CD4-positive, alpha-beta T cell treated with Interleukin-4 for 4 hours (primary cell): ENCODE measurements at regions not wholly inside any gene's neighbourhood (a gene's known extent, or its start where the extent isn't known, plus 50 kb on each side); places are given as distances from the start of the nearest gene placed in this dataset.
A peak's percentile ranks its signal among the peaks of the same experiment; 100 is the strongest.
"Not testable (repeated sequence)": the region's sequence is repeated elsewhere in the genome, so short reads cannot be mapped to it uniquely, and the experiment has no call there.

ENCODE experiments used
- DNase-seq: peaks from one replicate; pipeline ENCODE4 v3.0.0-alpha.2; 2020

DNA sequence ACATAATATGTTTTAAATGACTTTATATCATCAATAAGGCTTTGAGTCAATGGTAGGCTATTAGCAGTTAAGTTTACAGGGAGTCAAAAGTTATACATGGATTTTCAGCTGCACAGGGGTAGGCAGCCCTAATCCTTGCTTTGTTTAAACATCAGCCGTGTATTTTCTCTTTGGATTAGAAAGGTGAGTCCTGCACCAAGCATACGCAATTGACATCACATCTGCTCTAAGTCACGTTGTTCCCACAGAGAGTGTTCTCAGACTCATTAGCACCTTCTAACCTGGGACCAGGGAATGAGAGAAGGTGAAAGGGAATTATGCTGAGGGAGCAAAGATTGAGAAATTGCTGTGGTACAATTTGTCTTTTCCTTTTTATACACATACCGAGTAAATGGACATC is 148.6 kb upstream of the ZNF804B start:
- DNase-seq = no peak

GRCh38 chr7:88600695-88601094 is 158.8 kb upstream of the ZNF804B start:
- DNase-seq = no peak

GRCh38 chr7:88599528-88599927 is 160.0 kb upstream of the ZNF804B start:
- no peak for DNase-seq

DNA sequence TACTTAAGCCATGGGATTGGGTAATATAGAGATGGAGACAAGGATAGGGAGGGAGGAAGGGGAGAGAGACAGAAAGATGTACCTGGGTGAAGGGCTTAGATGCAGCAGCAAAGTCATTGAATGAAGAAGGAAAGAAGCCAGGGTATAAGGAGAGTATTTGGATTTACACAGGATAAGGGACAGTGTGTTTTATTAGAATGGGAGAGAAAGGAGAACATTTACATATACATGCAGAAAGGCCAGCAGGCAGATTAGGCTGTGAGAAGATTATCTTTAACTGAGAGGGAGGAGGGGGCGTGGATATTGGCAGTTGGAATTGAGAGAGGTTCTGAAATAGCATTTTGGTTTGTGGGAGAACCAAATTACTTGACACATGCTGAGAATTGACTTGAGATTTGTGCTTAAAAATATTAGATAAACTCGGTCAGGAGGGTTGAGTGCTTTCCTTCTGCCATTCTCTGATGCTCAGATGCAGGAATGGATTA is 161.5 kb upstream of the ZNF804B start:
- DNase-seq = no peak

DNA sequence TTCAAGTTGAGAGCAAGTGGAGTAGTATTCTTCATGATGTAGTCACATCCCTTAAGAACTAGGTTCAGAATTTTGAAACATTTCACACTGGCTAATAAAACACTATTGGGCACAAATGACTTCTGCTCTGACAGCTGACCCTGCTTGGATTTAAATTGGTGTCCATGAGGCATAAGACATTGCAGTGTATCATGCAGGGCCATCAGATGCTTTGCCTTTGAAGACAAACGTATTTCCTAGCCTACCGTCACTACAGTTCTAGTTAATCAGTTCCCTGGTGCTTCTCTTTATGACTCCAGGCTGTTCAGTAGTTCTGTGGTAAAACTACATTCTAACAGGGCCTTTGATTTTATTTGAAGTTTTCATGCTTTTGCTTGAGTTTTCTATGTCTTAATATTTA is 168.5 kb upstream of the ZNF804B start:
- no peak for DNase-seq

DNA sequence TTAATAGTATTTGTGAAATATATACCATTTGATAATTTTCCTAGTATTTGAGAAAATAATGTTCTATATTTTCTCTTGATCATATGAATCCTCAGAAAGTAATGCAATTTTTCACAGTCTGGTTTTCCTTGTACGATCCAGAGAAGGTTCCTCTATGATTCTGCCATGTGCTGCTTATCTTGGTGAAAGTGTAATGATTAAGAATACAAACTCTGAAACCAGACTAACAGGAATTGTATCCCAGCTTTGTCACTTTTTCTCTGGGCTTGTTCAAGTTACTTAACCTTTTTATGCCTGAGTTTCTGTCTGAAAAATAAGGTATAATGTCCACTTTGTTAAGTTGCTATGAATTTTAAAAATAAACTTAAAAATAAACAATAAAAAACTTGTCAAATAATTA is 169.6 kb upstream of the ZNF804B start:
- DNase-seq = no peak

DNA sequence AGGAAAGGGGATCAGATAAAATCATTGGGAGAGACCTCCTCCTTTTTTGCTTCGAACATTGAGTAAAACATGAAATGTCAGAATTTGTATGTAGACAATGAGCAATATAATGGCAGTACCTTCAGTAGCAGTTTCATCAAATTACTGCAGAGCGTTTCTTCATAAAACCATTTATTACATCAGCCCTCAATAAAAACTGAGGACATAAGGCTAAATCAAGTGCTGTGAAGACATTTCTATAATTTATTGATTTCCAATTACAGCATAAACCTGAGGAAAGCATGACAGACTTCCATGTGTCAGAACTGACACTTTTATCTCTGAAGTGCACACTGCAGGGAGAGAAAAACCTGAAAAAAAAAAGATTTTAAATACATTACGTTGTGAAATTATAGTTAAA is 172.6 kb upstream of the ZNF804B start:
- no peak for DNase-seq

- no peak for DNase-seq
These were observed 173.3 kb upstream of the ZNF804B start for GRCh38 chr7:88586219-88586618.

GRCh38 chr7:88576720-88577119 is 182.8 kb upstream of the ZNF804B start:
- DNase-seq = no peak

DNA sequence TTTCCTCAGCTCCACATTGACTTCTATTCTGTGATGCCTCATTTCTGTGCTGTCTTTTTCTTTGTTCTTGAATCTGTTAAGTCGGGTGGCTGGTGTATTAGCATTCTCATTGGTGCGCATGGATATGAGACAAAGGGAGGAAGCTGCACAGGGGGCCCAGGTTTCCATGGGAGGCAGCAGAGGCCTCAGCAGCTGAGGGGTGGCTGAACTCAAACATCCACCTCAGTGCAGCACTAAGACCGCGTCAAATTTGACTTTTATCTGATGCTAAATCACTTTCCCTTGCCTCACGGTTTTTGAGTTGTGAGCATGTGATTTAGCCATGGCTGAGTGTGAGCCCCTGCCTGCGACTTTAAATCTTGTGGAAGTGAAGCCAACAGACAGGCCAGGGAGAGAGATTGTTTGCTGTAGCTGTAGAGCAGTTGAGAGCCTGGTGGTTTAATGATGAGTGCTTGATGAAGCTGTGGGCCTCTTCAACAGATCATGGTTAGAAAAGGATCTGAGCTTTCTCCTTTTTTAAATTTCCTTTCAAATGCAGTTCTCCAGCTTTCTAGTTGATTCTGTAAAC is 193.3 kb upstream of the ZNF804B start:
- no peak for DNase-seq

GRCh38 chr7:88565401-88565800 is 194.1 kb upstream of the ZNF804B start:
- DNase-seq = no peak

DNA sequence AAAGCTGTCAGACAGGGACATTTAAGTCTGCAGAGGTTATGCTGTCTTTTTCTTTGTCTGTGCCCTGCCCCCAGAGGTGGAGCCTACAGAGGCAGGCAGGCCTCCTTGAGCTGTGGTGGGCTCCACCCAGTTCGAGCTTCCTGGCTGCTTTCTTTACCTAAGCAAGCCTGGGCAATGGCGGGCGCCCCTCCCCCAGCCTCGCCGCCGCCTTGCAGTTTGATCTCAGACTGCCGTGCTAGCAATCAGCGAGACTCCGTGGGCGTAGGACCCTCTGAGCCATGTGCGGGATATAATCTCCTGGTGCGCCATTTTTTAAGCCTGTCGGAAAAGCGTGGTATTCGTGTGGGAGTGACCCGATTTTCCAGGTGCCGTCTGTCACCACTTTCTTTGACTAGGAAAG is 203.1 kb upstream of the ZNF804B start:
- not testable (repeated sequence) for DNase-seq

GRCh38 chr7:88554847-88555246 is 204.7 kb upstream of the ZNF804B start:
- not testable (repeated sequence) for DNase-seq

- no peak for DNase-seq
These were observed 211.1 kb upstream of the ZNF804B start for GRCh38 chr7:88548399-88548798.

DNA sequence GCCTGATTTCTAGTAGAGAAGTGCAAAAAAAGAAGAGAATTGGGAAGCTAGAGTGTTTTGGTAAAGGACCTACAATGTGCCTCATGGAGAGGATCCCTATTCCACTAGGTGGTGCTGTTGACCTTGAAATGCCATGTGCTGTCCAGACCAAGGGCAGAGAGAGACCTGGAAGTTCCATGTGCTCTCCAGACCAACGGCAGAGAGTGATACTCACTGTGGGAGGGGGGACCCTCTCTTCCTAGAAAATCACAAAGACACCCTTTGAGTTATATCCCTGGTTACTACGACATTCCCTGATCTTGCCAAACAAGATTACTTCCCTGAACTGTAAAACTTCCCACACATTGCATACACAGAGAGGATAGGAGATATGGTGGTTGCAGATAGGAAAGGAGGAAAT is 212.7 kb upstream of the ZNF804B start:
- peak; percentile 5 for DNase-seq

GRCh38 chr7:88545663-88546062 is 213.8 kb upstream of the ZNF804B start:
- no peak for DNase-seq

DNA sequence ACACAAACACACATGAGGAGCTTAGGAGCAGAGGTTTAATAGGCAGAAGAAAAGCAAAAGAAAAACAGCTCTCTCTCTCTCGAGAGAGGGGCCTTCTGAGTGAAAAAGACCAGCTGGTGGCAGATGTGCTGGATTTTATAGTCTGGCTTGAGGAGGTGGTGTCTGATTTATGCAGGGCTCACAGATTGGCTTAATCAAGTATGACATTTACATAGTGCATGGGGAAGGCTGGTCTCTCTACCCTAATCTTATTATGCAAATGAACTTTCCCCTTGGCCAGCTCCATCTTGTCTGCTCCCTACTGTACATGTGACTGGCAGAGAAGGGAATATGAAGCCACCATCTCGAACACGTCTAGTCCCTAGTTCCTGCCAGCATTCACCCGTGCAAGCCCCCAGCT is 219.5 kb upstream of the ZNF804B start:
- DNase-seq = no peak

- DNase-seq = no peak
These were observed 220.0 kb upstream of the ZNF804B start for GRCh38 chr7:88539518-88539917.

DNA sequence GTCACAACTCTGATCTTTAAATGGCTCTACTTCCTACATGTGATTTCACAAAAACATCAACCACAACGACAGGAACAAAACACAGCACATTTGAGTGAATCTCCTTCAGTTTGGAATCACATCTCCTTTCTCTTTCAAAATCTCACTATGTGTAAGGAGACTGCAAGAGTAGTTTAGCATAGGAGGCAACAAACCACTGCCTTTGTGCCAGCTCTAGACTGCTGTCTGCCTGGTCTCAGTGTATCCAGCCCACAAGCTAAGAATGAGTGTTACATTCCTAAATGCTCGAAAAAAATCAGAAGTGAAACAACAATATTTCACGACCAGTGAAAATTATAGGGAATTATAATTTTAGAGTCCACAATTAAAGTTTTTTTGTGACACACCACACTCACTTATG is 217.0 kb upstream of the STEAP4 start:
- no peak for DNase-seq

- DNase-seq = no peak
These were observed 216.1 kb upstream of the STEAP4 start for GRCh38 chr7:88522771-88523293.

GRCh38 chr7:88516429-88516828 is 209.7 kb upstream of the STEAP4 start:
- DNase-seq = no peak

- DNase-seq = no peak
These were observed 208.6 kb upstream of the STEAP4 start for GRCh38 chr7:88515301-88515700.

DNA sequence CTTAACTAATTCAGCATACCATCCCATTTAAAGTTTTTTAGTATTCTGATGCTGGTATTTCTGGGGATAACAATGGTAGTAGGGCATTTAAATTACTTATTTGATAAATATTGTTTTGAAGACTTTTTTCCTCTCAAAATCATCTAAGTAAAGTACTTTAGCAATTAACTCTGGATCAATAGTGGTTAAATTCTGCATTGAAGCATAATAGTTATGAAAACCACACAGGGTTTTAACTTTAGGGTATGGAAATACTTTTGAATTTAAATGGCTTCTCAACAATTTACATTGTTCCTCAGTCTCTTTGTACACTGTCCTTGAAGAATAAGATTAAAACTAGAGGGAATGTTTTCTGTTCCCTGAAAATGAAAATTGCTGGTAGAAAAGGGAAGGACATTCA is 202.6 kb upstream of the STEAP4 start:
- no peak for DNase-seq

- no peak for DNase-seq
These were observed 193.4 kb upstream of the STEAP4 start for GRCh38 chr7:88500131-88500530.
